ENCODE measurements at regions not wholly inside any gene's neighbourhood (a gene's known extent, or its start where the extent isn't known, plus 50 kb on each side); places are given as distances from the start of the nearest gene placed in this dataset.
A peak's percentile ranks its signal among the peaks of the same experiment; 100 is the strongest.

DNA sequence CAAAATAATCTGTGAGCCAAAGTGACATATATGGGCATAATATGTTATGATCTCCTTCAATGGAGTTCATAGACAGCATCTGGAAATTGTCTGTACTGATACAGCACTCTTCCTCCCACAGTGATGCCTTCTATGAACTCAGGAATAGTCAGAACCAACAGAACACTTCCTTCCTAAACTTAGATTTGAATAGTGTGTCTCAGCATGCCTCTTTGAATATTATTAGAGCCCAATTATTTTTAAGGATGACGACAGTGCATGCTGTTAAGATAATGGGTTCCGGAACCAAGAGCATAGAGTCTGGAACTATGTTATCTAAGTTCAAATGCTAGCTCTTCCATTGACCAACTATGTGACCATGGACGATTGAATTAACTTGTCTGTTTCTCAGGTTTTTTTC is 386.6 kb upstream of the PRICKLE1 start:
- no peak for DNase-seq

DNA sequence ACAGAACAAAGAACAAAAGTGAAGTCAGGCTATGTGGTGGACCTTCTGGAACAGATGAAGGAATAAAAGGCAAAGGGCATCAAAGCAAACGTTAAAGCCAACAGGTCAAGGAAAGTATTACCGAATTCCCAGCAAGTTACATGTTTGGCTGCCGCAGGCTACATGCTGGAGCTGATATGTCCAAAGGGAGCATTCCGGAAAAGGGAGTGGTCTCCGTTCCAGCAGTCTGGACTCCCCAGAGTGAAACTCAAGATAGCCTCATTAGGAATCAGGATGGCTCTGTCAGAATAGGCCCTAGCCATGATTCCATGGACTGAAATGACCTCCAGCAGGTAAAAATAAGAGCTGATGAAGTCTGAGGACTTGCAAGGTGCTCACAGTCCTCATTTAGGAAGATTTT is 379.8 kb upstream of the PRICKLE1 start:
- no peak for DNase-seq

GRCh38 chr12:42968426-42968825 is 378.9 kb upstream of the PRICKLE1 start:
- DNase-seq, result no peak

DNA sequence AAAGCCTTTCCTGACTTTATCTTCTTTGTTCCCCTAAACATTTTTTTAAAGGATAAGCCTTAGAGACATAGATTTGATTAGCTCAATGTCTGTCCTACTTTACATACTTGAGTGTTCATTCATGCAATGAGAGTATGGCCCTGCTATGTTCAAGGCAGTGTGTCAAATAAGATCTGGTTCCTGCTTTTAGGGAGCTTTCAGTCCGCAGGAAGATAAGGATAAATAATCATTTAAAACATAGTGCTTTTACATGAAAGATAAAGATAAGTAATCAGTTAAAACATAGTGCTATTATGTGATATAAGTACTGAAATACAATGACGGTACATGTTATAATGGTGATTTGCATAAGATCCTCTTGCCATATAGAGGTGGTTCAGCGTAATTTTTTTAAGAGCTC is 378.3 kb upstream of the PRICKLE1 start:
- DNase-seq, result no peak

- DNase-seq, result no peak
Observed at GRCh38 chr12:42963988-42964387, 374.4 kb upstream of the PRICKLE1 start.

DNA sequence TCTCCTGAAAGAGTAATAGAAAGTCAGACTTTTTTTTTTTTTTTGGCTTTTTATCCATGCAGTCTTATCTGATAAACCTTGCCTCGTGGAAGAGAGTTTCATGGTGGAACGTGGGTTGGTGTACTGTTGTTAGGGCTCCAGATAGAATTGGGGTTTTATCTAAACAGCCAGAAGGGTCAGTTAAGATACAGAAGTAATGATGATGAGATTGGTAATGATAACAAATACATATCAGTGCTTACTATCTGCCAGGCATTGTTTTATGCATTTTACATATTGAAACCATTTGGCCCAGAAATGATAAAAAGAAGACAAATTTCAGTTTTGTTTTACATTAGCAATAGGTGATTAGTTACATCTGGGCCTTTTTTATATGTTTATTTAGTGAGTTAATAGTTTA is 372.8 kb upstream of the PRICKLE1 start:
- DNase-seq, result no peak

DNA sequence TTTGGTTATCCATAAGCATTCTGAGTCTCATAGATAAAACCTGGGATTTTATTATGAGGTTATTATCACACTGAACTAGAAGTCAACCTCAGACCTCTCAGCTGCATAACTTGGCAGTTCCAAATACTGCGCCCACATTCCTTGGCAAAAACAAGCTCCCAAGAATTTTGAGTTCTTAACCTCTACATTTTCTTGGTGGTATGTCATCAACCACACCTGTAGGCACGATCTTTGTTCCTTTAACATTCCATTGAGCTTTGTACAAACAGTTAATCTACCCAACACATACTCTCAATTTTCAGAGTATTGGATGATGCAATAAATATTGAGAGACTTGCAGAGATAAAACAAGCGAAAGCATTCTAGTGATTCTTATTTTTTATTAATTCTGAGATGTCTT is 371.8 kb upstream of the PRICKLE1 start:
- no peak for DNase-seq

DNA sequence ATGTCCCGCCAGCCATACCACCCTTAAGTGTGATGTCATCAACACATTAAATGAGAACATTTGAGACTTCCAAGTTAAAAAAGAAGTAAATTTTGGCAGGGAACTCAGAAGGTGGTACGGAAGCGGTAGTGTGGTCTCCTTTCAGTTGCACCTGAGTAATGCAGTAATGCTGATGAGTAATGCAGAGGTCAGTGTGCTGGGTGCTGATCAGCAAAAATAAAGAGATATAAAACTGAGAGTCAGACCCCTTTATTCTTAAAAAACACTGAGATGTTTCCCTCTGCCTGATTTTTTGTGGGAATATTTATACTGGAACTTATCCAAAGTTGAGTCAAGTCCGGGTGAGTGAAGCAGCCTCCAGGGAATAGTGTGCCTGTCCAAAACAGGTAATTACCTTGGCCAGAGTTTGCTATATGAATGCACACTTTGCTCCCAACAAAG is 370.6 kb upstream of the PRICKLE1 start:
- DNase-seq, result no peak

GRCh38 chr12:42958291-42958674 is 368.7 kb upstream of the PRICKLE1 start:
- no peak for DNase-seq

GRCh38 chr12:42957561-42958290 is 368.2 kb upstream of the PRICKLE1 start:
- no peak for DNase-seq

DNA sequence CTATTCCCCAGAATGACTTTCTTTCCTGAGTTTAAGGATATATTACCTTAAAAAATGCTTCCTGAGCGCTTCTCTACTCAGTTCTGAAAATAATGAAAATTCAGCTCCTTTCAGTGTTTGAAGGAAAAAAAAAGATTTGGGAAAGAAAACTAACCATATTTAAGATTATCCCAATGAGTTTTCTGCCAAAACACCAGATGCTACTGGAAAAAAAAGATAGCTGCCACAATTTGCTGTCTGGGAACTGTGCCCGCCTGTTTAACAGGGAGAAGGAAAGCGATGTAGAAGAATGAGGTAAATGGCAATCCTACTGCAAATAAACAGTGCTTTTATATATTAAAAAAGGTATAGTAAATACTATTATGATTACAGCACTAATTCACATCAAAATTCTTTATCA is 367.6 kb upstream of the PRICKLE1 start:
- DNase-seq, result peak in 3 of 51 donors; percentile 0 to 1 (median 0)

- no peak for DNase-seq
Observed at GRCh38 chr12:42953021-42953420, 363.5 kb upstream of the PRICKLE1 start.

DNA sequence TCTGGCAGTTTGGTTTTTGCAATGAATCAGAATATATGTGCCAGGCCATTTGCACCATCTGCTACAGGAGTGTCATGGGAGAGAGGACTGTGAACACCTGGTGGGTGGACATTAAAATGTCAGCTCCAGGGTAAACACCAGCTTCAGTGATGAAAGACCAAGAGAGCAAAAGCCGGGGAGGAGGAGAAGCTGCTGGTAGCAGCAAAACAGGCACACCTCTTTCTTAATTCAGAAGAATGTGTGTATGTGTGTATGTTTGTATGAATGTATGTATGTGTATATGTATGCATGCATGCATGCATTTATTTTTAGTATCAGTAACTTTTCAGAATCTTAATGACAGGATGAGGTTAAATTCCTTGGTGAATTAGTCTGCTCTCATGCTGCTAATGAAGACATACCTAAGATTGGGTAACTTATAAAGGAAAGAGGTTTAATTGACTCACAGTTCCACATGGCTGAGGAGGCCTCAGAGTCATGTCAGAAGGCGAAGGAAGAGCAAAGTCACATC is 357.4 kb upstream of the PRICKLE1 start:
- DNase-seq, result peak in 1 of 51 donors; percentile 7

GRCh38 chr12:42945927-42946326 is 356.4 kb upstream of the PRICKLE1 start:
- no peak for DNase-seq

GRCh38 chr12:42944516-42944915 is 355.0 kb upstream of the PRICKLE1 start:
- DNase-seq, result no peak

DNA sequence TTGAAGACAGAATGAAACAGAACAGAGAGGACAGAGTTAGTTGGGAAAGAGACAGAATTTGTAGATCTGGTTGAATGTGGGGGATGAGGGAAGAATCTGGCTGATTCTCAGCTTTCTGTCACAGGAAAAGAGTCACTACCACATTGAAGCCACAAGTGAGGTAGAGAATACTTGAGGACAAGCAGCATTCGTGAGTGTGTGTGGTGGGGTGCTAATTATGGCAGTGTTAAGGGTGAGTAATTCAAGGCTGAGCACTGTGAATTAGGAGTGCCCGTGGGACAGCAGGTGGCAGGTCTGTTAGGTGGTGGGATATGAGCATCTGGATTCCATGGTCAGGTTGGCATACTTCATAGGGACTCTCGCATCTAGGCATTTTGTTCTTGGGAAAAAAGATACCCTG is 347.4 kb upstream of the PRICKLE1 start:
- no peak for DNase-seq

GRCh38 chr12:42936260-42936659 is 346.7 kb upstream of the PRICKLE1 start:
- DNase-seq, result no peak

DNA sequence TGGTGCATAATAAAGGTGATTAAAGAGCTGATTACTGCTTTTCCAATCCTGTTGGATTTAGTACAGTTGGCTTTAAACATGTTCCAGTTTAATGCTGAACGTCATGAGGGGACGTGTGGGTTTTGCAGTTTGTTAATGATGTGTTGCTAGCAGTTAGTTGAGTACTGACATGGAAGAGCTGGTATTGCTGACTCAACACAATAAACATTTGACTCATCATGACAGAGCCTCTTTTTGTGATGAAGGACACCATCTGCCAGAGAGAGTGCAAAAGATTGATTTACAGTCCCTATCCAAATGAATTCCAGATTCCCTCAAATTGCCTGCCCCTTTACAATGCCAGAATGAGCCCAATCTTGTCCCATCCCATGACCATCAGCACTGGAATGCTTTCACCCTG is 346.2 kb upstream of the PRICKLE1 start:
- no peak for DNase-seq

DNA sequence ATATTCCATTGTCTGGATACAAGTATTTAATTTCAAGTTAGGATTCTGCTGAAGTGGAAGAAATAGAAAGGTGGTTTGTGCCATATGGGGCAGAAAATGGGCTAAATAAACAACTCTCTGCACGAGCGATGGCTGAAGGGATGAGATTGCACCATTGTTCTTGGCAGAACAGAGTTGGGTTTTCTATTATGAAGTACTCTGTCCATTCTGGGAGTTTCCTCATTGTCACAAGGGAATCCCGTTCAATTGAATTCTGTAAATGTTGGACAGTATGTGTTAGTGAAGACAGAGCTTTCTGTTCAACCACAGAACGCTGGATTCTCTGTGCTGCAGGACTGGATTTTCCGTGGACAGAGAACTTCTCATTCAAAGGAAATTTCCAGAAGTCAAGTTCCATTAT is 345.5 kb upstream of the PRICKLE1 start:
- no peak for DNase-seq

- no peak for DNase-seq
Observed at GRCh38 chr12:42933461-42934081, 344.0 kb upstream of the PRICKLE1 start.

DNA sequence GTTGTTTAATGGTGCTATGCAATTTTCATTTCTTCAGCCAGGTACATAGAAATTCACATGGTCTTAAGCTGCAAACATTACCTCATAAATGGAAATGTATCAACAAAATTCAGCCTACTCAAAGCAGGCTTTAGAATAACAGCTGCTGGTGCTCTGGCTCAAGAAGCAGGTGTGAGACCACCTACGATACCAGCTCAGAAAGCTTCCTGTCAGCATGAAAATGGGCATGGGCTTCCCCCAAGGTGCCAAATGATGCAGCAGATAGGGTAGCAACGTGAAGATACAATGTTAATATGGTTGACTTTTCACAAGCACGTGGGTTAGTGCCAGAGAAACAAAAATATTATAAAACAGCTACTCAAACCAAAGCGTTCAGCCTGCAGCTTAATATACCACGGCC is 343.4 kb upstream of the PRICKLE1 start:
- no peak for DNase-seq

DNA sequence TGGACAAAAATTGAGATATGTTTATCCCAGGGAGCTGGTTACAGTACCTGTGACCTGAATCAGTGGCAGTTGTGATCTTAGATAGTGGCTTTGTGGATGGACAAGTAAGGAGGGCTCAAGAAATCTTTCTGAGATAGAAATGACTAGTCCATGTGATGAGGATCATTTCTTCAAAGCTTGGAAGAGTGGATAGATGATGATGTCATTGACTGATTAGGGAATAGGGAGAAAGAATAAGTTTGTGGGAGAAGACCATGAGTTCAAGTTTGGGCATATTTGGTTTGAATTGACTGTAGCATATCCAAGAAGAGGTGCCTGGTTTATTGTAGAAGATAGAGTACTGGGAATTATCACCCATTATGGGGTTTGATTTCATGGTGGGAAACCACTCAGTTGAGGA is 336.7 kb upstream of the PRICKLE1 start:
- no peak for DNase-seq

DNA sequence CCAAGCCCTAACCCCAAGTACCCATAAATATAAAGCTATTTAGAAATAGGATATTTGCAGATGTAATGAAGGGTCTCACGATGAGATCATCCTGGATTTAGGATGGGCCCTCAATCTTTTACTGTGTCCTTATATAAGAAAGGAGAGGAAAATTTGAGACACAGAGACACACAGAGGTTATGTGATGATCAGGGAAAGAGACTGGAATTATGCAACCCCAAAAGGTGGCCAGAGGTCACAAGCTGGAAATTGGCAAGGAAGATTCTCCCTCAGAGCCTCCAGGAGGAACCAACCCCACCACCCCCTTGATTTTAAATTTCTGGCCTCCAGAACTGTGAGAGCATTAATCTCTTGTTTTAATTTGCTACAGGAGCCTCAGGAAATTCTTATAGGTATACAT is 334.9 kb upstream of the PRICKLE1 start:
- no peak for DNase-seq
